Thyroid gland (tissue), 4 donors: ENCODE measurements at regions not wholly inside any gene's neighbourhood (a gene's known extent, or its start where the extent isn't known, plus 50 kb on each side); places are given as distances from the start of the nearest gene placed in this dataset.

Experiments
- CTCF ChIP-seq, 6 experiments: fragments of 200-600 bp in 3 of 6; fragments of 450-650 bp in 3 of 6; sonication (generic) in 3 of 6; IDR thresholded peaks; one replicate each; pipeline ENCODE4 v1.5.1; 2016 to 2019; ENCODE audit warnings: antibody characterized with exemption in 6 of 6, mild to moderate bottlenecking in 2 of 6, inconsistent platforms in 1 of 6, moderate library complexity in 1 of 6
- POLR2A ChIP-seq, 2 donors: fragments of 450-650 bp; IDR thresholded peaks; one replicate each; pipeline ENCODE4 v1.6.1; 2017; ENCODE audit warnings: antibody characterized with exemption in 2 of 2, mild to moderate bottlenecking in 2 of 2, moderate library complexity in 1 of 2

DNA sequence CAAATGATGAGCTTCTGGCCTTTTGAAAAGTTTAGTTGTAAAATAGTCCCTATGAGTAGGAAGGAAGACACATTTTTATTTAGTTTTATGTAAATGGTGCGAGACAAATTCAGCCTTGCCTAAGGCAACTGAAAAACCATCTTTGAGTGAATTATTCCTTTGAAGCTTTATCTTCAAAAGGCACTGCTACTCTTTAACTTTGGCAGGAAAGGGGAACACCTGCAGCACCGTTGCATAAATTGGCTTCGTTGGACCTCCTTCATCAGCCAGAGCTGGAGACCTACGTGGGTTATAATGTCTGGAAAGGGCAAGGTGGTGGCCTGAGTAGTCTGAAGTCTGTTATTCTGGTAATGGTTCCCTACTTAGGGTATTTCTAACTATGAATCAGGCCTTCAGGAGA, 373.5 kb downstream of the KCNJ2 start:
- TF ChIP-seq CTCF (IDR thresholded peaks at IDR 0.05): no peak
- TF ChIP-seq POLR2A (IDR thresholded peaks at IDR 0.05): no peak
